COLO668 (cell line): ENCODE measurements at regions not wholly inside any gene's neighbourhood (a gene's known extent, or its start where the extent isn't known, plus 50 kb on each side); places are given as distances from the start of the nearest gene placed in this dataset.
"Not testable (repeated sequence)": the region's sequence is repeated elsewhere in the genome, so short reads cannot be mapped to it uniquely, and the experiment has no call there.

Experiments used
- DNase-seq: peaks from one replicate; lab custom pipeline; 2025; ENCODE audit not compliant: unreplicated experiment; lab: John Stamatoyannopoulos, UW

- DNase-seq: no peak
These were observed 373.6 kb downstream of the EMP1 start for GRCh38 chr12:13570005-13570694.

DNA sequence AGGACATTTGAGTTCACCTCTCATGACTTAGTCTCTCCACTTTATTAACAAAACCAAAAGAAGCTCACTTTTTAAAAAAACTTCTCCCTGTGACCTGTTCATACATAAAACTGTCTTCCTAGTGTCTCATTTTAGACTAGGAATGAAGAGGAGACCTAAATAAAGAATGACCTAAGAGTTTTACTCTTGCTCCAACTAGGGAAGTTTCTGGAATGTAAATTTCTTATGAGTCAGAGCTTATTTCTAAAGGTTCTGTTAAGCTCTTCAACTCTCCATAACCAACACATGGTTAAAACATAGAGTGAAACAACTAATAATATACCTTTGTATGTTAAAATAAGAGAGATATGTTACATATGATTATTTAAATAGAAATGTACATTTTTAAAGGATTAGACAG, 369.8 kb downstream of the EMP1 start:
- no peak for DNase-seq

GRCh38 chr12:13564266-13564810, 367.8 kb downstream of the EMP1 start:
- DNase-seq: no peak

GRCh38 chr12:13563743-13564125, 367.2 kb downstream of the EMP1 start:
- DNase-seq: no peak

- no peak for DNase-seq
These were observed 366.6 kb downstream of the EMP1 start for GRCh38 chr12:13562915-13563742.

DNA sequence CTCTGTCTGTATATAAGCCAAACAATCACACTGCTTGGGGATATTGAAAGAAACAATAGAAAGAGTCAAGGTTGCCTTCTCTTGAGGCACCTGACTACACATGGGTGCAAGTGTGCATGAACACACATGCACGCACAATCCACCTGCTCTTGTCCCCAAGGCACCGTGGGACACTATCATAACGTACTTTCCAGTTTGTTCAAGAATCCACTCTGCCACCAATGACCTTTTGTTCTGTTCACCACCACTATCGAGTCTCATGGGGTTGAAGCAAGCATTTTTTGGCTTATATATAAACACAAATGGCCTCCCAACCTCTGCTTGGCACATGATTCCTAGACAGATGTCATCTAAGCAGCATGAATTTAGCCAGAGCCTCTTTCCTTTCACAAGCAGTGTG, 365.4 kb downstream of the EMP1 start:
- DNase-seq: no peak

GRCh38 chr12:13559318-13559978, 362.9 kb downstream of the EMP1 start:
- peak; percentile 20 for DNase-seq

GRCh38 chr12:13552830-13553229, 356.3 kb downstream of the EMP1 start:
- DNase-seq: no peak

- no peak for DNase-seq
These were observed 350.8 kb downstream of the EMP1 start for GRCh38 chr12:13547283-13547682.

- no peak for DNase-seq
These were observed 349.7 kb downstream of the EMP1 start for GRCh38 chr12:13546231-13546630.

GRCh38 chr12:13539051-13539450, 342.5 kb downstream of the EMP1 start:
- DNase-seq: no peak

DNA sequence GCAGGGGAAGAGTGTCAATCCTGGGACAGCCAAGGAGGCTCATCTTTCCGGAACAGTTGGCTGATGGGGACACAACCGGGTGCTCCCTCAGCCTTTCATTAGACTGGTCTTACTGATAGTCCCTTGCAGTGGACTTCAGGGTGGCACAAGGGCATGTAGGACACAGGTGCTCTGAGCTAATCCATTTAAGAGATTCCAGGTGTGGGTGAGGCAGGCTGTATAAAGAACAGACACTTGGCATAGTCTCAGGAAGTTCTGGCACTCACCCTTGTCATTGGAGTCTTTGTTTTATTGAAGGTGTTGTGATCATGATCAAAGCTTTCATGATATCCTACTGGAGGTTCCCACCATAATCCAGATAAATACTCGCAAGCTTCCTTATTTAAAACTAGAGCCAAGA, 341.6 kb downstream of the EMP1 start:
- DNase-seq: no peak

DNA sequence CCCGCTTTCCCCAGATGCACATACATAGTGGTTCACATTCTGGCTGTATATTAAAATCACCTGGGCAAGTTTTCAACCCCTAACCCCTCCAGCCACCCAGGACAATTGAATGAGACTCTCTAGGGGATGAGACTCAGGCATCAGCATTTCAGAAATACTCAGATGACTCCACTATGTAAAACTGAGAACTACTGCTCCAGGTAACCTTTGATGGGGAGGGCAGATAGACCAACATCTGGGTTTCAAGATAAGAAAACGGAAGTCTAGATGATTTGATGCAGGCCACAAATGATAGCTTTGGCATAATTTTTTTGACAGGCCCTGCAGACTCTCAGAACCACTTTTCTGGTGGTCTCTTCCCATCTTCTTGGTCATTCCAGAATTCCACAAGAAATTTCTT, 341.1 kb downstream of the EMP1 start:
- no peak for DNase-seq

GRCh38 chr12:13536219-13536910, 339.8 kb downstream of the EMP1 start:
- DNase-seq: no peak

GRCh38 chr12:13534645-13535398, 338.3 kb downstream of the EMP1 start:
- DNase-seq: peak; percentile 26

GRCh38 chr12:13534242-13534641, 337.7 kb downstream of the EMP1 start:
- DNase-seq: no peak

GRCh38 chr12:13530966-13531365, 334.4 kb downstream of the EMP1 start:
- no peak for DNase-seq

- DNase-seq: not testable (repeated sequence)
These were observed 329.8 kb downstream of the EMP1 start for GRCh38 chr12:13526185-13526921.

GRCh38 chr12:13523536-13524307, 327.2 kb downstream of the EMP1 start:
- no peak for DNase-seq
